ENCODE measurements at regions not wholly inside any gene's neighbourhood (a gene's known extent, or its start where the extent isn't known, plus 50 kb on each side); places are given as distances from the start of the nearest gene placed in this dataset.

- no peak for TF ChIP-seq YY1 (IDR thresholded peaks at IDR 0.05; ENCODE audit: insufficient read depth, insufficient read length)
- no peak for TF ChIP-seq ZNF274 (IDR thresholded peaks at IDR 0.05; ENCODE audit: low read depth, low read length)
Measured at GRCh38 chr2:234300932-234301823, 195.7 kb downstream of the ARL4C start.

Measured in NT2/D1 (cell line).